HFF-Myc (cell line): ENCODE measurements at regions not wholly inside any gene's neighbourhood (a gene's known extent, or its start where the extent isn't known, plus 50 kb on each side); places are given as distances from the start of the nearest gene placed in this dataset.

Source experiments
- DNase-seq: peaks from one replicate; pipeline ENCODE4 v3.0.0-alpha.2; 2011; ENCODE audit warnings: low read depth; ENCODE audit errors: extremely low read depth
- H3K4me3 ChIP-seq: replicated peaks from 2 replicates; pipeline ENCODE4 v1.5.1; 2011; ENCODE audit warnings: low read depth, mild to moderate bottlenecking, control low read depth, low read length
- CTCF ChIP-seq: IDR thresholded peaks from 2 replicates; pipeline ENCODE4 v1.5.1; 2012; ENCODE audit warnings: mild to moderate bottlenecking, low read depth, low read length, control low read depth; ENCODE audit errors: missing control alignments

DNA sequence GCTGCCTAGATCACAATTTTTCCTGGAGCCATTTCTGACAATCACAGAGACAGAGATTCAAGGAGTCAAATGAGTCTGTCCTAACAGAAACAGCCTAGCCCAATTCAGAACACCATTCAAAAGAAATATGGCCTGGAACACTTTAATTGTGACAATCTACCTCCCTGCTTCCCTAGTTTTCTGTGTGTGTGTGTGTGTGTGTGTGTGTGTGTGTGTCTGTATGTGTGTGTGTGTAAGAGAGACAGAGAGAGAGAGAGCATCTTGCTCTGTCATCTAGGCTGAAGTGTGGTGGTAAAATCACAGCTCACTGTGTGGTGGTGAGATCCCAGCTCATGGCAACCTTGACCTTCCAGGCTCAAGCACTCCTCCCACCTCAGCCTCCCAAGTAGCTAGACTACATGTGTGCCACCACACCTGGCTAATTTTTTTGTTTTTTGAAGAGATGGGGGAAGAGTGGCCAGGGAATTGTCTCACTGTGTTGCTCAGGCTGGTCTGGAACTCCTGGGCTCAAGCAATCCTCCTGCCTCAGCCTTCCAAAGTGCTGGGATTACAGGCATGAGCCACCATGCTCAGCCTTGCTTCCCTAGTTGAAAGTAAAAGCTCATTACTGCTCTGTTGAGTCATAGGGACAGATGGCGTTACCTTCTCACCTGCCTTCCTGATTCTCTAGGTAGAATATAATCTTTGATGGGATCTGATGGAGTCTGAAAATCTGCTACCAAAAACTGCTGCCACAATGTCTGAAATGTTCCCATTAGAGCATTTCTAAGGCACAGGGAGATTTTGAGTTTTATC, 89.6 kb upstream of the BEND6 start:
- DNase-seq: no peak
- H3K4me3 ChIP-seq: no peak overlapping the region
- no peak for TF ChIP-seq CTCF

DNA sequence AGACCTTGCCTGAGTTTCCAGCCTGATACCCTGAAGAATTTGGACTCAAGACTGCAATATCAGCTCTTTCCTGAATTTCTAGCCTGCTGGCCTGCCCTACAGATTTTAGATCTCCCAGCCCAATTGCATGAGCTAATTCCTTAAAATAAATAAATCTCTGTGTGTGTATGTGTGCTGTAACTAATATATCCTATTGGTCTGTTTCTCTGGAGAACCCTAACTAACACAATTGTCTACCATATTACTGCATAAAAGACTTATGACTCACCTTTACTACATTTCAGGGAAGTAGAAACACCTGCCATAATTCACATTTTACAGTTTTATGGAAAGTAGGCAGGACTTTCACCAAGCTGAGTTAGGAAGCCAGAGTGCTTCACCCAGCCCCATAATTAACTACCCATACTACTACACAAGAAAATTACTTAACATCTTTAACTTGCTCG, 90.7 kb upstream of the BEND6 start:
- no peak overlapping the region for H3K4me3 ChIP-seq
- DNase-seq: no peak
- no peak for TF ChIP-seq CTCF

GRCh38 chr6:56863366-56863765, 91.5 kb upstream of the BEND6 start:
- DNase-seq: no peak
- no peak overlapping the region for H3K4me3 ChIP-seq
- no peak for TF ChIP-seq CTCF

DNA sequence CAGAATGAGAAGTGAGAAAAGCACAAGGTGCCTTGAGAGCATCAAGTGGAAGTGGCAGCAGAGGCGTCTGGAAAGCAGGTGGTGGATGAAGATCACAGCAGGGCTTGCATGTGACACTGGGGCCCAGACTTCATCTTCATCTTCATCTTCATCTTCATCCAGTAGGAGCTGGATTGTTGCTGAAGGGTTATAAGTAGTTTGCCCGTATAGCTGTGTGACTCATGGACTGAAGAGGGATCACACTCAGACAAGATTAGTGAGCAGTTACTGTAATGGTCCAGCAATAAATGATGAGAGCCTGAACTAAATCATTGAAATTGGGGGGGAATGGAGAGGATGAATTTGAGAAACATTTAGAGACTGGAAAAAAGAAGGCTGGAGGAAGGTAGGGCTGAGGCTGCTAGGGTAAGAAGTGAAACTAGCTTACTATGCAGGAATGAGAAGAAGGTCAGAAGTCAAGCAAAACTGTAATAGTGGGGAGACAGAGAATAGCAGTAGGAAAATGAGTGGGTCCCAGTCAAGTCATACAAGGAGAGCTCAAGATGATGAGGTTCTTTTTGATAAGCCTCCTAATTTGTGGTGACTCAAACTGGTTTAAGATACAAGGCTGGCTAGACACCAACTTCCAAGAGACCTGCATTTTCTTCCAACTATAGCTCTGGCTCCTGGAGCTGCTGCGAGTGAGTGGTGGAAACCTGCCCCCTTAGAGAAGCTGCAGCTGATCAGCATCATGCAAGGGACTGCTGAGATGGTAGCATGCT, 92.3 kb upstream of the BEND6 start:
- H3K4me3 ChIP-seq: no peak overlapping the region
- DNase-seq: no peak
- no peak for TF ChIP-seq CTCF

GRCh38 chr6:56860475-56860874, 94.4 kb upstream of the BEND6 start:
- no peak for DNase-seq
- no peak overlapping the region for H3K4me3 ChIP-seq
- no peak for TF ChIP-seq CTCF

DNA sequence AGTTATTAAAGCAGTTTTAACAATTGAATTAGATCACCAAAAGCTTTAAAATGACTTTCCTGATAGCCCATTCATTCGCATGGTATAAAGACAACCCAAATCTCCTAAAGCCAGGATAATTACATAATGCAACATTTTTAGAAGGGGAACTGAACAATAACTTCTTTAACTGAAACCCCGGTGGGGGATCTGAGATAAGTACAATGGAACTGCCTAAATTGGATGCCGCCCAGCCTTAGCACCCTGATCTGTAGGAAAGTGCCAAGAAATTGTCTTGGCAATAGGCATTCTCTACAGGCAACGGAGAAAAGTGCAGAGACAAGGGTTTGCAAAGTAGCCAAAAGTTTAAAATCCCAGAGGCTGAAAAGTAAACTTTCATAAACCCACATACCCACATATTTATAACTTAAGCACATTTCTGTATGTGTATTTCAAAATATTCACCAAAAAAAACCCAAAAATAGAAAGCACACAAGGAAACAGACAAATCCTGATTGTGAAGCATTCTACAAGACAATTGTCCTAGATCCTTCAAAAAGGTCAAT, 98.8 kb upstream of the BEND6 start:
- TF ChIP-seq CTCF: no peak
- no peak for DNase-seq
- no peak overlapping the region for H3K4me3 ChIP-seq
